A549 (cell line): ENCODE measurements at regions not wholly inside any gene's neighbourhood (a gene's known extent, or its start where the extent isn't known, plus 50 kb on each side); places are given as distances from the start of the nearest gene placed in this dataset.

Experiments used
- CTCF ChIP-seq: fragments of >200 bp; sonication (Bioruptor Twin); formaldehyde crosslinking; IDR thresholded peaks from 3 replicates; pipeline ENCODE4 v1.5.1; 2016
- EP300 ChIP-seq, 2 experiments: fragments of >200 bp; sonication (Bioruptor Twin); formaldehyde crosslinking; IDR thresholded peaks; 2 replicates in 1 of 2; 3 replicates in 1 of 2; pipeline ENCODE4 v1.6.1; 2016 to 2017
- KDM5A ChIP-seq: fragments of 200-600 bp; sonication (generic); IDR thresholded peaks from 2 replicates; pipeline ENCODE4 v1.6.1; 2016; ENCODE audit warnings: antibody characterized with exemption, mild to moderate bottlenecking
- MAX ChIP-seq: IDR thresholded peaks from 2 replicates; pipeline ENCODE4 v1.6.1; 2012
- PBX3 ChIP-seq: IDR thresholded peaks from 2 replicates; pipeline ENCODE4 v1.6.1; 2012
- POLR2A ChIP-seq: IDR thresholded peaks from 2 replicates; pipeline ENCODE4 v1.6.1; 2012; ENCODE audit warnings: mild to moderate bottlenecking, low read length
- RARB ChIP-seq: fragments of 250-450 bp; sonication (Bioruptor Pico); IDR thresholded peaks from 2 replicates; pipeline ENCODE4 v1.8.0; 2021; ENCODE audit warnings: mild to moderate bottlenecking, moderate library complexity
- RCOR1 ChIP-seq: fragments of 150-350 bp; IDR thresholded peaks from 2 replicates; pipeline ENCODE4 v1.6.1; 2014; ENCODE audit warnings: antibody characterized with exemption, low read length, low read depth
- RFX5 ChIP-seq: fragments of 450-650 bp; IDR thresholded peaks from 2 replicates; pipeline ENCODE4 v1.7.1; 2014; ENCODE audit warnings: antibody characterized with exemption, mild to moderate bottlenecking, moderate library complexity
- ZC3H11A ChIP-seq: fragments of 450-650 bp; IDR thresholded peaks from 2 replicates; pipeline ENCODE4 v1.6.1; 2014; ENCODE audit warnings: antibody characterized with exemption, mild to moderate bottlenecking
- ZFP36 ChIP-seq: fragments of 450-650 bp; IDR thresholded peaks from 2 replicates; pipeline ENCODE4 v1.6.1; 2014; ENCODE audit warnings: borderline replicate concordance; ENCODE audit not compliant: partially characterized antibody

- TF ChIP-seq CTCF (no peak), POLR2A (no peak), ZC3H11A (no peak), EP300 (IDR thresholded peaks at IDR 0.05) (no peak), KDM5A (no peak), PBX3 (no peak), RARB (CRISPR knock-in tag) (no peak), MAX (no peak), ZFP36 (no peak), RFX5 (no peak), RCOR1 (no peak)
Measured at GRCh38 chr2:47295981-47296635, 73.0 kb upstream of the EPCAM start.
